ENCODE measurements at regions not wholly inside any gene's neighbourhood (a gene's known extent, or its start where the extent isn't known, plus 50 kb on each side); places are given as distances from the start of the nearest gene placed in this dataset.

DNA sequence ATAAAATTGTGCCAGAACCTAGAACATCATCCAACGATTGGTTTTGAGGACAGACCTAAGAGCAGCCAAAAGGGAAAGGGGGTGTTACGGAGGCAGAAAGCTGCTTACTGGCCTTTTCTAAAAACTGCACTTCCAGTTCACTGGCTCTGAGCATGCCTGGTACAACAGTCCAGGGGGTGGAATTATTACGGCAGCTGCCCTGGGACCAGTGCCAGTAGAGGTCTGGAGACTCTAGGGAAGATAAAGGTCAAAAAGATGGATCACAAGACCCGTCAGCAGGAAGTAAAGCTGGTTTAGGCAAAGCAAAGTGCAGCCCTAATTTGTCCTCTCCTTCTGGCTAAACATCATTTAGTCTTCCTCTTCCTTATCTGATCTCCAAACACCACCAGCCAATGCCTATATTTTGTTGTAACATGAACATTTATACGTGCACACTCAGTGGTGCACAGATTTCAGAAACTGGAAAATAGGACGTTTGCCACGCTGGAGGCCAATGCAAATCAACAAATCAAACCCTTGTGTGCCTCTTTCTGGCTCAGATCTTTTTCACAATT lies 216.4 kb upstream of the DPP6 start:
- CTCF ChIA-PET = no interaction called here
- no peaks in the 10 kb centered on the region for H3K36me3 ChIP-seq (ENCODE audit: control insufficient read depth, insufficient read depth, low read length)
- no peaks in the 10 kb centered on the region for H3K4me1 ChIP-seq (ENCODE audit: control insufficient read depth, insufficient read depth, low read length)
- no peaks in the 10 kb centered on the region for H3K9me3 ChIP-seq (ENCODE audit: control insufficient read depth, insufficient read depth, low read depth, low read length)
- intact Hi-C loops (cut with micrococcal nuclease; ENCODE audit: unreplicated experiment) (loop anchor here (10.0 kb wide), 1 partner anchor 451 kb away; no protein-coding TSS in a partner anchor), in situ Hi-C loops (cut with HindIII; ENCODE audit: low pct_unique_long_range_greater_than_20kb, low sequenced_read_pairs) (no loop called here)
- ATAC-seq = no peak
- no peak overlapping the region for H3K27ac ChIP-seq (ENCODE audit: low read length)
- BruUV-seq (replicated peaks) = no TSS peak
- H3K27me3 ChIP-seq (ENCODE audit: control insufficient read depth, insufficient read depth, low read length) = no peaks in the 10 kb centered on the region
- TF ChIP-seq, protein P1, sequence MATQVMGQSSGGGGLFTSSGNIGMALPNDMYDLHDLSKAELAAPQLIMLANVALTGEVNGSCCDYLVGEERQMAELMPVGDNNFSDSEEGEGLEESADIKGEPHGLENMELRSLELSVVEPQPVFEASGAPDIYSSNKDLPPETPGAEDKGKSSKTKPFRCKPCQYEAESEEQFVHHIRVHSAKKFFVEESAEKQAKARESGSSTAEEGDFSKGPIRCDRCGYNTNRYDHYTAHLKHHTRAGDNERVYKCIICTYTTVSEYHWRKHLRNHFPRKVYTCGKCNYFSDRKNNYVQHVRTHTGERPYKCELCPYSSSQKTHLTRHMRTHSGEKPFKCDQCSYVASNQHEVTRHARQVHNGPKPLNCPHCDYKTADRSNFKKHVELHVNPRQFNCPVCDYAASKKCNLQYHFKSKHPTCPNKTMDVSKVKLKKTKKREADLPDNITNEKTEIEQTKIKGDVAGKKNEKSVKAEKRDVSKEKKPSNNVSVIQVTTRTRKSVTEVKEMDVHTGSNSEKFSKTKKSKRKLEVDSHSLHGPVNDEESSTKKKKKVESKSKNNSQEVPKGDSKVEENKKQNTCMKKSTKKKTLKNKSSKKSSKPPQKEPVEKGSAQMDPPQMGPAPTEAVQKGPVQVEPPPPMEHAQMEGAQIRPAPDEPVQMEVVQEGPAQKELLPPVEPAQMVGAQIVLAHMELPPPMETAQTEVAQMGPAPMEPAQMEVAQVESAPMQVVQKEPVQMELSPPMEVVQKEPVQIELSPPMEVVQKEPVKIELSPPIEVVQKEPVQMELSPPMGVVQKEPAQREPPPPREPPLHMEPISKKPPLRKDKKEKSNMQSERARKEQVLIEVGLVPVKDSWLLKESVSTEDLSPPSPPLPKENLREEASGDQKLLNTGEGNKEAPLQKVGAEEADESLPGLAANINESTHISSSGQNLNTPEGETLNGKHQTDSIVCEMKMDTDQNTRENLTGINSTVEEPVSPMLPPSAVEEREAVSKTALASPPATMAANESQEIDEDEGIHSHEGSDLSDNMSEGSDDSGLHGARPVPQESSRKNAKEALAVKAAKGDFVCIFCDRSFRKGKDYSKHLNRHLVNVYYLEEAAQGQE (IDR thresholded peaks at IDR 0.05; ENCODE audit: insufficient read depth in 1 of 2, low read depth in 2 of 2, low read length in 1 of 2) = no peak
- TF ChIP-seq POLR2AphosphoS5 (IDR thresholded peaks at IDR 0.05; ENCODE audit: low read depth, low read length) (no peak), TCF7L2 (IDR thresholded peaks at IDR 0.05; ENCODE audit: low read depth, low read length) (no peak), SIN3A (IDR thresholded peaks at IDR 0.05; ENCODE audit: borderline replicate concordance, insufficient read depth, low read depth, low read length) (no peak)
- TF ChIP-seq, protein P2, sequence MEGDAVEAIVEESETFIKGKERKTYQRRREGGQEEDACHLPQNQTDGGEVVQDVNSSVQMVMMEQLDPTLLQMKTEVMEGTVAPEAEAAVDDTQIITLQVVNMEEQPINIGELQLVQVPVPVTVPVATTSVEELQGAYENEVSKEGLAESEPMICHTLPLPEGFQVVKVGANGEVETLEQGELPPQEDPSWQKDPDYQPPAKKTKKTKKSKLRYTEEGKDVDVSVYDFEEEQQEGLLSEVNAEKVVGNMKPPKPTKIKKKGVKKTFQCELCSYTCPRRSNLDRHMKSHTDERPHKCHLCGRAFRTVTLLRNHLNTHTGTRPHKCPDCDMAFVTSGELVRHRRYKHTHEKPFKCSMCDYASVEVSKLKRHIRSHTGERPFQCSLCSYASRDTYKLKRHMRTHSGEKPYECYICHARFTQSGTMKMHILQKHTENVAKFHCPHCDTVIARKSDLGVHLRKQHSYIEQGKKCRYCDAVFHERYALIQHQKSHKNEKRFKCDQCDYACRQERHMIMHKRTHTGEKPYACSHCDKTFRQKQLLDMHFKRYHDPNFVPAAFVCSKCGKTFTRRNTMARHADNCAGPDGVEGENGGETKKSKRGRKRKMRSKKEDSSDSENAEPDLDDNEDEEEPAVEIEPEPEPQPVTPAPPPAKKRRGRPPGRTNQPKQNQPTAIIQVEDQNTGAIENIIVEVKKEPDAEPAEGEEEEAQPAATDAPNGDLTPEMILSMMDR (IDR thresholded peaks at IDR 0.05) = no peak
- H3K4me3 ChIP-seq (ENCODE audit: low read depth in 2 of 2, low read length in 2 of 2) = no peak overlapping the region
- no peak for DNase-seq (ENCODE audit: low read depth, low spot score)
- POLR2A ChIA-PET = no interaction called here

DNA sequence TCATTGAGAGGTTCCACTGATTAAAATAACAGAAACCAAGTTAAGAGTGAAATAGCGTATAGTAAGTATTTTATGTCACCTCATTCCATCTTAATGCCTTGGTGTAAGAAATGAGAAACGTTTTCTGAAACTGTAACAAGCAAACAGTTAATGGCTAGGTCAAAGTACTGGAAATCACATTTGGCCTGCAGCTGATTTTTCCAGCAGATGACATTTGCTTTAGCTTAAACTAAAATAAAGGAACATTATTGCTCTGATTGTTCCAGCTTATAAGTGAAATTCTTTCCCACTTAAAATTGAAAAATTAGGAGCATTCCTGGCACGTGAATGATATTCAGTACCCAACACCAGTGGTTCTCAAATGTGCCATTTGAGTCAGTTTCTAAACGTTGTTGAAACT lies 213.6 kb upstream of the DPP6 start:
- ChIA-PET POLR2A (no interaction called here), CTCF (no interaction called here)
- no peak for ATAC-seq
- Histone ChIP-seq H3K36me3 (ENCODE audit: control insufficient read depth, insufficient read depth, low read length) (no peaks in the 10 kb centered on the region), H3K27ac (ENCODE audit: low read length) (no peak overlapping the region), H3K9me3 (ENCODE audit: control insufficient read depth, insufficient read depth, low read depth, low read length) (no peaks in the 10 kb centered on the region), H3K27me3 (ENCODE audit: control insufficient read depth, insufficient read depth, low read length) (no peaks in the 10 kb centered on the region), H3K4me1 (ENCODE audit: control insufficient read depth, insufficient read depth, low read length) (no peaks in the 10 kb centered on the region), H3K4me3 (ENCODE audit: low read depth in 2 of 2, low read length in 2 of 2) (no peak overlapping the region)
- DNase-seq (ENCODE audit: low read depth, low spot score) = no peak
- intact Hi-C loops (cut with micrococcal nuclease; ENCODE audit: unreplicated experiment) = loop anchor here (10.0 kb wide), 1 partner anchor 454 kb away; no protein-coding TSS in a partner anchor
- in situ Hi-C loops (cut with HindIII; ENCODE audit: low pct_unique_long_range_greater_than_20kb, low sequenced_read_pairs) = no loop called here
- no peak for TF ChIP-seq POLR2AphosphoS5 (IDR thresholded peaks at IDR 0.05; ENCODE audit: low read depth, low read length)
- no TSS peak for BruUV-seq (replicated peaks)

DNA sequence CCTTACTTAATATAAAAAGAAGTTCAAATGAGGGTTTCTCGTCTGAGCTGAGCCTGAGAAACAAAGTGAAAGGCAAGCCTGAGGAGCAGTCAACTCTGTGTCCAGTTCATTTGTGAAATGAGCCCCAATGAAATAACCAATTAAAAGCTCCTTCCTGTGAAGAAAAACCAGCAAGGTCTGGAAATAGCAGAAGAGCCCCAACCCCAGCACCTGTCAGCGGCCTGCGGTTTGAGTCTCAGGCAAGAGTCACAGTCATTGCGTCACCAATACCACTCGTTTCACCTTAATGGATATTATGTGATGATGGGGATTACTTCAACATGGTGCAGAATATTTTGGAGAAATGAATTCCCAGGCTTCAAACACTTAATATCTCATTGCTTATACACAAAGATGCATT lies 211.3 kb upstream of the DPP6 start:
- no peak for TF ChIP-seq POLR2AphosphoS5 (IDR thresholded peaks at IDR 0.05; ENCODE audit: low read depth, low read length)
- TF ChIP-seq, protein P1 (IDR thresholded peaks at IDR 0.05; ENCODE audit: insufficient read depth in 1 of 2, low read depth in 2 of 2, low read length in 1 of 2) = no peak
- TF ChIP-seq TCF7L2 (IDR thresholded peaks at IDR 0.05; ENCODE audit: low read depth, low read length) = no peak
- TF ChIP-seq SIN3A (IDR thresholded peaks at IDR 0.05; ENCODE audit: borderline replicate concordance, insufficient read depth, low read depth, low read length) = no peak
- TF ChIP-seq, protein P2 (IDR thresholded peaks at IDR 0.05) = no peak
- intact Hi-C loops (cut with micrococcal nuclease; ENCODE audit: unreplicated experiment) (no loop called here), in situ Hi-C loops (cut with HindIII; ENCODE audit: low pct_unique_long_range_greater_than_20kb, low sequenced_read_pairs) (no loop called here)
- Histone ChIP-seq H3K9me3 (ENCODE audit: control insufficient read depth, insufficient read depth, low read depth, low read length) (no peaks in the 10 kb centered on the region), H3K27me3 (ENCODE audit: control insufficient read depth, insufficient read depth, low read length) (no peaks in the 10 kb centered on the region), H3K27ac (ENCODE audit: low read length) (no peak overlapping the region), H3K4me1 (ENCODE audit: control insufficient read depth, insufficient read depth, low read length) (no peaks in the 10 kb centered on the region), H3K36me3 (ENCODE audit: control insufficient read depth, insufficient read depth, low read length) (no peaks in the 10 kb centered on the region), H3K4me3 (ENCODE audit: low read depth in 2 of 2, low read length in 2 of 2) (no peak overlapping the region)
- ChIA-PET CTCF (no interaction called here), POLR2A (no interaction called here)
- DNase-seq (ENCODE audit: low read depth, low spot score) = no peak
- no TSS peak for BruUV-seq (replicated peaks)
- no peak for ATAC-seq
